Neural cell (in vitro differentiated cells): ENCODE measurements at regions not wholly inside any gene's neighbourhood (a gene's known extent, or its start where the extent isn't known, plus 50 kb on each side); places are given as distances from the start of the nearest gene placed in this dataset.

Experiments
- H2AFZ ChIP-seq: fragments of 200-600, 300-800 bp; sonication (generic), shearing (Covaris generic); 2 replicates; pipeline ENCODE4 v1.6.0; 2014; ENCODE audit warnings: low read depth, mild to moderate bottlenecking, antibody characterized with exemption, low read length, moderate library complexity
- H3F3A ChIP-seq: fragments of 200-600 bp; shearing (Covaris generic); 2 replicates; pipeline ENCODE4 v1.6.1; 2016; ENCODE audit warnings: mild to moderate bottlenecking, moderate library complexity, mixed read lengths, antibody characterized with exemption, low read length; ENCODE audit not compliant: insufficient read depth, poor library complexity, severe bottlenecking
- H3K27ac ChIP-seq: fragments of 200-600, 300-800 bp; sonication (generic), shearing (Covaris generic); 2 replicates; pipeline ENCODE4 v1.5.1; 2014; ENCODE audit warnings: mild to moderate bottlenecking, low read length, moderate library complexity
- H3K27me3 ChIP-seq: fragments of 300-800, 200-600 bp; sonication (generic), shearing (Covaris generic); 2 replicates; pipeline ENCODE4 v1.6.0; 2014; ENCODE audit warnings: mild to moderate bottlenecking, low read depth, low read length, moderate library complexity; ENCODE audit not compliant: insufficient read depth
- H3K36me3 ChIP-seq: fragments of 300-800, 200-600 bp; sonication (generic), shearing (Covaris generic); 2 replicates; pipeline ENCODE4 v1.5.1; 2014; ENCODE audit warnings: mild to moderate bottlenecking, antibody characterized with exemption, low read length, moderate library complexity; ENCODE audit not compliant: insufficient read depth
- H3K4me2 ChIP-seq: fragments of 300-800, 200-600 bp; sonication (generic), shearing (Covaris generic); 2 replicates; pipeline ENCODE4 v1.6.0; 2014; ENCODE audit warnings: mild to moderate bottlenecking, low read length
- H3K4me3 ChIP-seq: fragments of 300-800, 200-600 bp; sonication (generic), shearing (Covaris generic); 2 replicates; pipeline ENCODE4 v1.5.1; 2014; ENCODE audit warnings: mild to moderate bottlenecking, low read length, moderate library complexity
- H3K79me2 ChIP-seq: fragments of 200-600 bp; shearing (Covaris generic); replicated peaks from 2 replicates; pipeline ENCODE4 v1.6.0; 2014; ENCODE audit warnings: mild to moderate bottlenecking, low read length, moderate library complexity; ENCODE audit not compliant: insufficient read depth
- H3K9ac ChIP-seq: fragments of 300-800, 200-600 bp; sonication (generic), shearing (Covaris generic); 2 replicates; pipeline ENCODE4 v1.6.1; 2016; ENCODE audit warnings: mild to moderate bottlenecking, low read length, mixed read lengths
- H3K9me2 ChIP-seq: fragments of 200-600 bp; shearing (Covaris generic); 2 replicates; pipeline ENCODE4 v1.6.1; 2016; ENCODE audit warnings: mild to moderate bottlenecking, low read length, mixed read lengths; ENCODE audit not compliant: insufficient read depth
- H3K9me3 ChIP-seq: fragments of 200-600, 300-800 bp; sonication (generic), shearing (Covaris generic); 2 replicates; pipeline ENCODE4 v1.6.1; 2016; ENCODE audit warnings: mild to moderate bottlenecking, mixed run types, low read length, moderate library complexity, mixed read lengths
- H4K20me1 ChIP-seq: fragments of 200-600 bp; shearing (Covaris generic); 2 replicates; pipeline ENCODE4 v1.6.1; 2016; ENCODE audit warnings: mild to moderate bottlenecking, mixed run types; ENCODE audit not compliant: insufficient read depth
- EP300 ChIP-seq: fragments of 450-650 bp; conservative IDR thresholded peaks from 2 replicates; pipeline ENCODE4 v1.6.1; 2014; ENCODE audit warnings: antibody characterized with exemption, mild to moderate bottlenecking, moderate library complexity; ENCODE audit not compliant: poor library complexity, severe bottlenecking
- EZH2 ChIP-seq: fragments of 200-600, 300-800 bp; shearing (Covaris generic), sonication (generic); IDR thresholded peaks from 2 replicates; pipeline ENCODE4 v1.6.1; 2014; ENCODE audit warnings: antibody characterized with exemption, low read length, borderline replicate concordance, mild to moderate bottlenecking; ENCODE audit not compliant: insufficient read depth, poor library complexity, severe bottlenecking
- MXI1 ChIP-seq: fragments of 450-650 bp; conservative IDR thresholded peaks from 2 replicates; pipeline ENCODE4 v1.6.1; 2014; ENCODE audit warnings: antibody characterized with exemption, mild to moderate bottlenecking; ENCODE audit not compliant: poor library complexity, severe bottlenecking
- POLR2AphosphoS5 ChIP-seq: IDR thresholded peaks from 2 replicates; pipeline ENCODE4 v1.6.1; 2012
- RAD21 ChIP-seq: fragments of 450-650 bp; conservative IDR thresholded peaks from 2 replicates; pipeline ENCODE4 v1.6.1; 2014; ENCODE audit warnings: antibody characterized with exemption, mild to moderate bottlenecking, moderate library complexity
- REST ChIP-seq: IDR thresholded peaks from 2 replicates; pipeline ENCODE4 v1.6.1; 2012; ENCODE audit warnings: borderline replicate concordance
- SMC3 ChIP-seq: fragments of 450-650 bp; conservative IDR thresholded peaks from 2 replicates; pipeline ENCODE4 v1.6.1; 2014; ENCODE audit warnings: antibody characterized with exemption, mild to moderate bottlenecking, moderate library complexity; ENCODE audit not compliant: poor library complexity
- TAF1 ChIP-seq: IDR thresholded peaks from 2 replicates; pipeline ENCODE4 v1.6.1; 2012; ENCODE audit warnings: low read depth

GRCh38 chr22:44597616-44598015, 99.6 kb upstream of the RTL6 start:
- H3K9ac ChIP-seq: peak overlapping the region; percentile 67
- no peaks in the 10 kb centered on the region for H4K20me1 ChIP-seq
- no peaks in the 10 kb centered on the region for H3K79me2 ChIP-seq
- H3K27ac ChIP-seq: peak overlapping the region; percentile 89
- no peaks in the 10 kb centered on the region for H3K27me3 ChIP-seq
- H3K36me3 ChIP-seq: no peaks in the 10 kb centered on the region
- no peaks in the 10 kb centered on the region for H3K9me3 ChIP-seq
- H3F3A ChIP-seq: no peaks in the 10 kb centered on the region
- no peaks in the 10 kb centered on the region for H3K9me2 ChIP-seq
- H3K4me3 ChIP-seq: peak overlapping the region; percentile 10
- no peak overlapping the region for H2AFZ ChIP-seq
- no peak for TF ChIP-seq EZH2
- peak; percentile 68 for TF ChIP-seq REST
- no peak overlapping the region for H3K4me2 ChIP-seq

GRCh38 chr22:44596396-44597125, 98.5 kb upstream of the RTL6 start:
- Histone ChIP-seq H3F3A (no peaks in the 10 kb centered on the region), H3K9ac (peak overlapping the region; percentile 67), H3K4me2 (peak overlapping the region; percentile 39), H2AFZ (no peak overlapping the region), H3K4me3 (peak overlapping the region; percentile 49), H3K79me2 (no peaks in the 10 kb centered on the region), H3K36me3 (no peaks in the 10 kb centered on the region), H4K20me1 (no peaks in the 10 kb centered on the region), H3K27me3 (no peaks in the 10 kb centered on the region), H3K9me2 (no peaks in the 10 kb centered on the region), H3K27ac (peak overlapping the region; percentile 89), H3K9me3 (no peaks in the 10 kb centered on the region)
- TF ChIP-seq MXI1: no peak
- TF ChIP-seq EP300: no peak

- peak overlapping the region; percentile 89 for H3K27ac ChIP-seq
- no peaks in the 10 kb centered on the region for H4K20me1 ChIP-seq
- H3K36me3 ChIP-seq: no peaks in the 10 kb centered on the region
- H3K27me3 ChIP-seq: no peaks in the 10 kb centered on the region
- peak overlapping the region; percentile 39 for H3K4me2 ChIP-seq
- peak overlapping the region; percentile 49 for H3K4me3 ChIP-seq
- H2AFZ ChIP-seq: no peak overlapping the region
- H3F3A ChIP-seq: no peaks in the 10 kb centered on the region
- TF ChIP-seq SMC3 (peak; percentile 36), POLR2AphosphoS5 (peak; percentile 82), TAF1 (no peak), EP300 (peak; percentile 87), REST (no peak), RAD21 (peak; percentile 32), EZH2 (no peak)
- no peaks in the 10 kb centered on the region for H3K9me2 ChIP-seq
- peak overlapping the region; percentile 67 for H3K9ac ChIP-seq
- H3K9me3 ChIP-seq: no peaks in the 10 kb centered on the region
- H3K79me2 ChIP-seq: no peaks in the 10 kb centered on the region
These were observed 97.9 kb upstream of the RTL6 start for GRCh38 chr22:44595841-44596341.
